Parathyroid adenoma (tissue), 2 donors: ENCODE measurements at regions not wholly inside any gene's neighbourhood (a gene's known extent, or its start where the extent isn't known, plus 50 kb on each side); places are given as distances from the start of the nearest gene placed in this dataset.

Experiments
- H2AFZ ChIP-seq: fragments of 300-600 bp; sonication (generic); one replicate; pipeline ENCODE4 v1.7.0; 2017; ENCODE audit warnings: antibody characterized with exemption, mild to moderate bottlenecking
- H3K27ac ChIP-seq: fragments of 300-600 bp; sonication (generic); one replicate; pipeline ENCODE4 v1.7.0; 2017
- H3K27me3 ChIP-seq: fragments of 300-600 bp; sonication (generic); one replicate; pipeline ENCODE4 v1.7.0; 2017; ENCODE audit warnings: low read length; ENCODE audit not compliant: control insufficient read depth, insufficient read depth
- H3K36me3 ChIP-seq: fragments of 300-600 bp; sonication (generic); one replicate; pipeline ENCODE4 v1.7.0; 2017; ENCODE audit warnings: low read length; ENCODE audit not compliant: control insufficient read depth, insufficient read depth
- H3K4me1 ChIP-seq: fragments of 300-600 bp; sonication (generic); one replicate; pipeline ENCODE4 v1.7.0; 2017; ENCODE audit warnings: control low read depth
- H3K4me2 ChIP-seq: fragments of 300-600 bp; sonication (generic); one replicate; pipeline ENCODE4 v1.7.0; 2017; ENCODE audit warnings: low read length
- H3K4me3 ChIP-seq: fragments of 300-600 bp; sonication (generic); one replicate; pipeline ENCODE4 v1.7.0; 2017; ENCODE audit warnings: low read depth, low read length
- H3K79me2 ChIP-seq: fragments of 300-600 bp; sonication (generic); one replicate; pipeline ENCODE4 v1.7.0; 2017; ENCODE audit warnings: control low read depth
- H3K9ac ChIP-seq: fragments of 300-600 bp; sonication (generic); one replicate; pipeline ENCODE4 v1.7.0; 2017; ENCODE audit warnings: mild to moderate bottlenecking
- H3K9me3 ChIP-seq: fragments of 300-600 bp; sonication (generic); one replicate; pipeline ENCODE4 v1.7.0; 2017; ENCODE audit warnings: low read length; ENCODE audit not compliant: control insufficient read depth
- CTCF ChIP-seq: fragments of 300-600 bp; sonication (generic); IDR thresholded peaks from one replicate; pipeline ENCODE4 v1.7.0; 2017; ENCODE audit warnings: antibody characterized with exemption, mild to moderate bottlenecking
- donor health status: primary hyperparathyroidism.

GRCh38 chr3:20394243-20394642 is 208.2 kb upstream of the SGO1 start:
- Histone ChIP-seq H3K27me3 (no peaks in the 10 kb centered on the region), H2AFZ (no peak overlapping the region), H3K79me2 (no peaks in the 10 kb centered on the region), H3K36me3 (no peaks in the 10 kb centered on the region), H3K9me3 (no peaks in the 10 kb centered on the region), H3K27ac (no peak overlapping the region), H3K4me3 (no peak overlapping the region), H3K9ac (no peak overlapping the region), H3K4me2 (no peak overlapping the region), H3K4me1 (no peaks in the 10 kb centered on the region)
- TF ChIP-seq CTCF: no peak

GRCh38 chr3:20391644-20392043 is 205.6 kb upstream of the SGO1 start:
- Histone ChIP-seq H2AFZ (no peak overlapping the region), H3K9me3 (no peaks in the 10 kb centered on the region), H3K27ac (no peak overlapping the region), H3K4me3 (no peak overlapping the region), H3K4me2 (no peak overlapping the region), H3K79me2 (no peaks in the 10 kb centered on the region), H3K4me1 (no peaks in the 10 kb centered on the region), H3K27me3 (no peaks in the 10 kb centered on the region), H3K9ac (no peak overlapping the region), H3K36me3 (no peaks in the 10 kb centered on the region)
- TF ChIP-seq CTCF: no peak

GRCh38 chr3:20388971-20389370 is 203.0 kb upstream of the SGO1 start:
- Histone ChIP-seq H3K36me3 (no peaks in the 10 kb centered on the region), H3K79me2 (no peaks in the 10 kb centered on the region), H3K27me3 (no peaks in the 10 kb centered on the region), H3K4me3 (no peak overlapping the region), H3K4me2 (no peak overlapping the region), H3K9me3 (no peaks in the 10 kb centered on the region), H2AFZ (no peak overlapping the region), H3K9ac (no peak overlapping the region), H3K4me1 (no peaks in the 10 kb centered on the region), H3K27ac (no peak overlapping the region)
- TF ChIP-seq CTCF: no peak

DNA sequence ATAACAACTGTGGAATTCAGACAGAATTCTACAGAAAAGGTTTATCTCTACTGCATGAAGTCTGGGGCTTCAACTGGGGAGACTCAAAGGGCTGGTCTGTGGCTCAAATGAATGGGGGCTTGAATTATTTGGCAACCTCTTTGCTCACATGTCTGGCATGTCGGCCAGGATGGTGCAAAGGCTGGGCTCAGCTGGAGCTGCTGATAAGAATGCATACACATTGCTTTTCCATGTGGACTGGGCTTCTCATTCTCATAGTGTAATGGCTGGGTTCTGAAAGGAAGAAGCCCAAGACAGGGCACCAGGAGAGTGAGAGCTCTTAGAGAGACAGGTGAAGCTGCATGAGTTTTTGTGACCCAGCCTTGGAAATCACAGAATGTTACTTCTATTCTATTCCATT is 194.3 kb upstream of the SGO1 start:
- no peak overlapping the region for H3K9ac ChIP-seq
- TF ChIP-seq CTCF: no peak

GRCh38 chr3:20378315-20378714 is 192.3 kb upstream of the SGO1 start:
- H3K9me3 ChIP-seq: no peaks in the 10 kb centered on the region
- H3K4me2 ChIP-seq: peak overlapping the region; percentile 3
- no peaks in the 10 kb centered on the region for H3K27me3 ChIP-seq
- no peak overlapping the region for H3K27ac ChIP-seq
- H3K79me2 ChIP-seq: no peaks in the 10 kb centered on the region
- TF ChIP-seq CTCF: no peak
- peaks cover 4% of the 10 kb centered on the region for H3K4me1 ChIP-seq
- no peak overlapping the region for H3K4me3 ChIP-seq
- no peaks in the 10 kb centered on the region for H3K36me3 ChIP-seq
- peak overlapping the region; percentile 31 for H2AFZ ChIP-seq
- H3K9ac ChIP-seq: no peak overlapping the region

More for the DNA sequence above, 194.3 kb upstream of the SGO1 start:
- Histone ChIP-seq H3K4me1 (peaks cover 4% of the 10 kb centered on the region), H3K4me2 (no peak overlapping the region), H3K36me3 (no peaks in the 10 kb centered on the region), H2AFZ (no peak overlapping the region), H3K79me2 (no peaks in the 10 kb centered on the region), H3K9me3 (no peaks in the 10 kb centered on the region), H3K27me3 (no peaks in the 10 kb centered on the region), H3K27ac (no peak overlapping the region), H3K4me3 (no peak overlapping the region)
